ENCODE measurements at regions not wholly inside any gene's neighbourhood (a gene's known extent, or its start where the extent isn't known, plus 50 kb on each side); places are given as distances from the start of the nearest gene placed in this dataset.

GRCh38 chr4:57475424-57475823, 365.2 kb upstream of the IGFBP7 start:
- Histone ChIP-seq H3K36me3 (ENCODE audit: control insufficient read depth in 2 of 2, insufficient read depth in 1 of 2, low read length in 2 of 2) (no peaks in the 10 kb centered on the region), H3K27ac (ENCODE audit: extremely low read depth, low read depth, low read length) (no peak overlapping the region), H3K4me3 (ENCODE audit: low read depth, low read length) (no peak overlapping the region), H3K4me1 (ENCODE audit: control insufficient read depth, insufficient read depth, low read length) (no peaks in the 10 kb centered on the region), H3K9me3 (ENCODE audit: control insufficient read depth, insufficient read depth, low read depth, low read length) (no peaks in the 10 kb centered on the region)
- CTCF ChIA-PET: no interaction called here
- no peak for TF ChIP-seq SP7 (tag by site-specific recombination; IDR thresholded peaks at IDR 0.05)
- TF ChIP-seq ZNF121 (tag by site-specific recombination; IDR thresholded peaks at IDR 0.05): no peak
- TF ChIP-seq ZNF530 (tag by site-specific recombination; IDR thresholded peaks at IDR 0.05; ENCODE audit: low read depth): no peak
- TF ChIP-seq SALL2 (tag by site-specific recombination; IDR thresholded peaks at IDR 0.05; ENCODE audit: borderline replicate concordance): no peak
- TF ChIP-seq INSM2 (tag by site-specific recombination; IDR thresholded peaks at IDR 0.05): no peak
- no peak for TF ChIP-seq ZXDB (tag by site-specific recombination; IDR thresholded peaks at IDR 0.05)
- no peak for TF ChIP-seq ZNF157 (tag by site-specific recombination; IDR thresholded peaks at IDR 0.05)
- no peak for TF ChIP-seq ZNF324 (tag by site-specific recombination; IDR thresholded peaks at IDR 0.05)
- TF ChIP-seq, protein P1, sequence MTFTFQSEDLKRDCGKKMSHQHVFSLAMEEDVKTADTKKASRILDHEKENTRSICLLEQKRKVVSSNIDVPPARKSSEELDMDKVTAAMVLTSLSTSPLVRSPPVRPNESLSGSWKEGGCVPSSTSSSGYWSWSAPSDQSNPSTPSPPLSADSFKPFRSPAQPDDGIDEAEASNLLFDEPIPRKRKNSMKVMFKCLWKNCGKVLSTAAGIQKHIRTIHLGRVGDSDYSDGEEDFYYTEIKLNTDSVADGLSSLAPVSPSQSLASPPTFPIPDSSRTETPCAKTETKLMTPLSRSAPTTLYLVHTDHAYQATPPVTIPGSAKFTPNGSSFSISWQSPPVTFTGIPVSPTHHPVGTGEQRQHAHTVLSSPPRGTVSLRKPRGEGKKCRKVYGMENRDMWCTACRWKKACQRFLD (tag by site-specific recombination; IDR thresholded peaks at IDR 0.05): no peak
- no peak for TF ChIP-seq ZNF26 (tag by site-specific recombination; IDR thresholded peaks at IDR 0.05)
- no peak for TF ChIP-seq ZNF223 (tag by site-specific recombination; IDR thresholded peaks at IDR 0.05)
- TF ChIP-seq ZIC2 (tag by site-specific recombination; IDR thresholded peaks at IDR 0.05): no peak
- TF ChIP-seq ZNF560 (tag by site-specific recombination; IDR thresholded peaks at IDR 0.05; ENCODE audit: borderline replicate concordance): no peak
- no peak for TF ChIP-seq PBX3 (CRISPR knock-in tag; IDR thresholded peaks at IDR 0.05)
- POLR2A ChIA-PET: no interaction called here

GRCh38 chr4:57465321-57466056, 355.3 kb upstream of the IGFBP7 start:
- TF ChIP-seq ZNF843 (tag by site-specific recombination; IDR thresholded peaks at IDR 0.05): no peak
- Histone ChIP-seq H3K4me3 (ENCODE audit: low read depth, low read length) (no peak overlapping the region), H3K27ac (ENCODE audit: extremely low read depth, low read depth, low read length) (no peak overlapping the region), H3K9me3 (ENCODE audit: control insufficient read depth, insufficient read depth, low read depth, low read length) (no peaks in the 10 kb centered on the region), H3K4me1 (ENCODE audit: control insufficient read depth, insufficient read depth, low read length) (no peaks in the 10 kb centered on the region), H3K36me3 (ENCODE audit: control insufficient read depth in 2 of 2, insufficient read depth in 1 of 2, low read length in 2 of 2) (no peaks in the 10 kb centered on the region)
- ChIA-PET CTCF (no interaction called here), POLR2A (no interaction called here)

DNA sequence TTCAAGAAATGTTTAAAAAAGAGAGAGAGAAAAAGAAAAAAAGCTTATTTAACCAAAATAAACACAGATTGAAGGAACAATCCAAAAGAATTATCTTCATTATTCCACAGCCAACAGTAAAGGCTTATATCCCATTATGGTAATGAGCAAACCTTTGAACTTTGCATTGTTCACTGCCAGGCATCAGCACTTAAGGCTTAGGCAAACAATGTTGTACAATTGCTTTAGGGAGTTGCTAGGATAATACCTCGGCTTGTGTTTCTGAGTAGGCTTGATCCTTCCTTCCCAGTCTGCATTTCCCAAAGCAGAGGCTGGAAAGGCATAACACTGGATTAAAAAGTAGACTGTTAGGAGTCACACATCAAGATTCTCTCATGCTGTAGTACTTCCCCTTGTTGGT, 352.7 kb upstream of the IGFBP7 start:
- Histone ChIP-seq H3K9me3 (ENCODE audit: control insufficient read depth, insufficient read depth, low read depth, low read length) (no peaks in the 10 kb centered on the region), H3K36me3 (ENCODE audit: control insufficient read depth in 2 of 2, insufficient read depth in 1 of 2, low read length in 2 of 2) (no peaks in the 10 kb centered on the region), H3K4me3 (ENCODE audit: low read depth, low read length) (no peak overlapping the region), H3K4me1 (ENCODE audit: control insufficient read depth, insufficient read depth, low read length) (no peaks in the 10 kb centered on the region), H3K27ac (ENCODE audit: extremely low read depth, low read depth, low read length) (no peak overlapping the region)
- POLR2A ChIA-PET: no interaction called here
- CTCF ChIA-PET: no interaction called here
- TF ChIP-seq HOXA7 (CRISPR knock-in tag; IDR thresholded peaks at IDR 0.05; ENCODE audit: borderline replicate concordance): no peak
- TF ChIP-seq ZNF423 (tag by site-specific recombination; IDR thresholded peaks at IDR 0.05): no peak
- no peak for TF ChIP-seq EGR2 (tag by site-specific recombination; IDR thresholded peaks at IDR 0.05; ENCODE audit: low read depth)
- TF ChIP-seq ZNF830 (tag by site-specific recombination; IDR thresholded peaks at IDR 0.05; ENCODE audit: low read depth): no peak
- TF ChIP-seq ZSCAN30 (tag by site-specific recombination; IDR thresholded peaks at IDR 0.05): no peak
- no peak for TF ChIP-seq MYNN (tag by site-specific recombination; IDR thresholded peaks at IDR 0.05; ENCODE audit: borderline replicate concordance)
- no peak for TF ChIP-seq ZNF518A (tag by site-specific recombination; conservative IDR thresholded peaks at IDR 0.05; ENCODE audit: low read depth)
